Keratinocyte (primary cell): ENCODE measurements at regions not wholly inside any gene's neighbourhood (a gene's known extent, or its start where the extent isn't known, plus 50 kb on each side); places are given as distances from the start of the nearest gene placed in this dataset.

Experiments used
- EZH2 ChIP-seq: IDR thresholded peaks from one replicate; pipeline ENCODE4 v1.6.1; 2012; ENCODE audit warnings: inconsistent platforms, mild to moderate bottlenecking, low read length, moderate library complexity
- TF ChIP-seq, protein P1 (sequence below), 3 experiments: IDR thresholded peaks in 1 of 3; conservative IDR thresholded peaks in 1 of 3; optimal IDR thresholded peaks in 1 of 3; 2 replicates in 2 of 3; 3 replicates in 1 of 3; pipeline versions ENCODE3 to v1.5.1; 2011; ENCODE audit warnings: low read length in 3 of 3, mild to moderate bottlenecking in 3 of 3, moderate library complexity in 2 of 3, control low read depth in 1 of 3, inconsistent platforms in 1 of 3; ENCODE audit not compliant: insufficient read depth in 2 of 3; ENCODE audit errors: extremely low read depth in 1 of 3

- TF ChIP-seq, protein P1, sequence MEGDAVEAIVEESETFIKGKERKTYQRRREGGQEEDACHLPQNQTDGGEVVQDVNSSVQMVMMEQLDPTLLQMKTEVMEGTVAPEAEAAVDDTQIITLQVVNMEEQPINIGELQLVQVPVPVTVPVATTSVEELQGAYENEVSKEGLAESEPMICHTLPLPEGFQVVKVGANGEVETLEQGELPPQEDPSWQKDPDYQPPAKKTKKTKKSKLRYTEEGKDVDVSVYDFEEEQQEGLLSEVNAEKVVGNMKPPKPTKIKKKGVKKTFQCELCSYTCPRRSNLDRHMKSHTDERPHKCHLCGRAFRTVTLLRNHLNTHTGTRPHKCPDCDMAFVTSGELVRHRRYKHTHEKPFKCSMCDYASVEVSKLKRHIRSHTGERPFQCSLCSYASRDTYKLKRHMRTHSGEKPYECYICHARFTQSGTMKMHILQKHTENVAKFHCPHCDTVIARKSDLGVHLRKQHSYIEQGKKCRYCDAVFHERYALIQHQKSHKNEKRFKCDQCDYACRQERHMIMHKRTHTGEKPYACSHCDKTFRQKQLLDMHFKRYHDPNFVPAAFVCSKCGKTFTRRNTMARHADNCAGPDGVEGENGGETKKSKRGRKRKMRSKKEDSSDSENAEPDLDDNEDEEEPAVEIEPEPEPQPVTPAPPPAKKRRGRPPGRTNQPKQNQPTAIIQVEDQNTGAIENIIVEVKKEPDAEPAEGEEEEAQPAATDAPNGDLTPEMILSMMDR (optimal IDR thresholded peaks at IDR 0.05 in 1 of 3, IDR thresholded peaks at IDR 0.05 in 1 of 3, conservative IDR thresholded peaks at IDR 0.05 in 1 of 3; ENCODE audit: extremely low read depth in 1 of 3, insufficient read depth in 2 of 3, low read length in 3 of 3), result no peak
- no peak for TF ChIP-seq EZH2
Observed at GRCh38 chr18:1653873-1654272, 749.2 kb downstream of the ADCYAP1 start.
